ENCODE measurements at regions not wholly inside any gene's neighbourhood (a gene's known extent, or its start where the extent isn't known, plus 50 kb on each side); places are given as distances from the start of the nearest gene placed in this dataset.

GRCh38 chr2:149849591-149849990 lies 262.0 kb upstream of the MMADHC start:
- no peaks in the 10 kb centered on the region for H3K79me2 ChIP-seq (ENCODE audit: low read depth)
- no peak for DNase-seq
- no peaks in the 10 kb centered on the region for H3F3A ChIP-seq (ENCODE audit: insufficient read depth, low read depth)
- no peak overlapping the region for H3K4me3 ChIP-seq
- no peak overlapping the region for H3K4me2 ChIP-seq
- H3K27ac ChIP-seq: no peak overlapping the region
- POLR2A ChIA-PET (ENCODE audit: unreplicated experiment): no interaction called here
- H3K9me2 ChIP-seq (ENCODE audit: insufficient read depth): no peaks in the 10 kb centered on the region
- no peak overlapping the region for H2AFZ ChIP-seq
- TF ChIP-seq EZH2 (IDR thresholded peaks at IDR 0.05; ENCODE audit: low read depth) (no peak), CTCF (conservative IDR thresholded peaks at IDR 0.05) (no peak)
- H3K4me1 ChIP-seq (replicated peaks; ENCODE audit: insufficient read depth): no peaks in the 10 kb centered on the region
- CTCF ChIA-PET: no interaction called here
- H3K9me3 ChIP-seq (ENCODE audit: insufficient read depth, low read depth): no peaks in the 10 kb centered on the region
- no peaks in the 10 kb centered on the region for H3K36me3 ChIP-seq (ENCODE audit: low read depth)
- intact Hi-C loops (cut with micrococcal nuclease; ENCODE audit: unreplicated experiment): no loop called here
- H3K27me3 ChIP-seq (ENCODE audit: insufficient read depth, low read depth): no peaks in the 10 kb centered on the region
- no TSS peak for BruUV-seq (replicated peaks)
- no peaks in the 10 kb centered on the region for H4K20me1 ChIP-seq (ENCODE audit: insufficient read depth)

GRCh38 chr2:149849136-149849535 lies 261.6 kb upstream of the MMADHC start:
- Histone ChIP-seq H3K4me2 (no peak overlapping the region), H3K9me3 (ENCODE audit: insufficient read depth, low read depth) (no peaks in the 10 kb centered on the region), H3K36me3 (ENCODE audit: low read depth) (no peaks in the 10 kb centered on the region), H3K27me3 (ENCODE audit: insufficient read depth, low read depth) (no peaks in the 10 kb centered on the region), H3K27ac (no peak overlapping the region), H3F3A (ENCODE audit: insufficient read depth, low read depth) (no peaks in the 10 kb centered on the region), H3K4me3 (no peak overlapping the region), H3K79me2 (ENCODE audit: low read depth) (no peaks in the 10 kb centered on the region), H3K9me2 (ENCODE audit: insufficient read depth) (no peaks in the 10 kb centered on the region), H4K20me1 (ENCODE audit: insufficient read depth) (no peaks in the 10 kb centered on the region), H3K4me1 (replicated peaks; ENCODE audit: insufficient read depth) (no peaks in the 10 kb centered on the region), H2AFZ (no peak overlapping the region)
- CTCF ChIA-PET: no interaction called here
- intact Hi-C loops (cut with micrococcal nuclease; ENCODE audit: unreplicated experiment): no loop called here
- POLR2A ChIA-PET (ENCODE audit: unreplicated experiment): no interaction called here
- no peak for DNase-seq
- TF ChIP-seq EZH2 (IDR thresholded peaks at IDR 0.05; ENCODE audit: low read depth): no peak
- no peak for TF ChIP-seq CTCF (conservative IDR thresholded peaks at IDR 0.05)
- no TSS peak for BruUV-seq (replicated peaks)

- Histone ChIP-seq H3K79me2 (ENCODE audit: low read depth) (no peaks in the 10 kb centered on the region), H3K9me3 (ENCODE audit: insufficient read depth, low read depth) (no peaks in the 10 kb centered on the region), H3K9me2 (ENCODE audit: insufficient read depth) (no peaks in the 10 kb centered on the region), H3K4me3 (no peak overlapping the region), H3K27me3 (ENCODE audit: insufficient read depth, low read depth) (no peaks in the 10 kb centered on the region), H3F3A (ENCODE audit: insufficient read depth, low read depth) (no peaks in the 10 kb centered on the region), H4K20me1 (ENCODE audit: insufficient read depth) (no peaks in the 10 kb centered on the region), H2AFZ (no peak overlapping the region), H3K4me1 (replicated peaks; ENCODE audit: insufficient read depth) (no peaks in the 10 kb centered on the region), H3K4me2 (no peak overlapping the region), H3K36me3 (ENCODE audit: low read depth) (no peaks in the 10 kb centered on the region), H3K27ac (no peak overlapping the region)
- TF ChIP-seq CTCF (conservative IDR thresholded peaks at IDR 0.05) (no peak), EZH2 (IDR thresholded peaks at IDR 0.05; ENCODE audit: low read depth) (no peak)
- ChIA-PET CTCF (no interaction called here), POLR2A (ENCODE audit: unreplicated experiment) (no interaction called here)
- BruUV-seq (replicated peaks): no TSS peak
- no peak for DNase-seq
- intact Hi-C loops (cut with micrococcal nuclease; ENCODE audit: unreplicated experiment): no loop called here
These were observed 253.8 kb upstream of the MMADHC start for GRCh38 chr2:149841396-149841795.

All from PC-9 (cell line).